ENCODE measurements at regions not wholly inside any gene's neighbourhood (a gene's known extent, or its start where the extent isn't known, plus 50 kb on each side); places are given as distances from the start of the nearest gene placed in this dataset.

DNA sequence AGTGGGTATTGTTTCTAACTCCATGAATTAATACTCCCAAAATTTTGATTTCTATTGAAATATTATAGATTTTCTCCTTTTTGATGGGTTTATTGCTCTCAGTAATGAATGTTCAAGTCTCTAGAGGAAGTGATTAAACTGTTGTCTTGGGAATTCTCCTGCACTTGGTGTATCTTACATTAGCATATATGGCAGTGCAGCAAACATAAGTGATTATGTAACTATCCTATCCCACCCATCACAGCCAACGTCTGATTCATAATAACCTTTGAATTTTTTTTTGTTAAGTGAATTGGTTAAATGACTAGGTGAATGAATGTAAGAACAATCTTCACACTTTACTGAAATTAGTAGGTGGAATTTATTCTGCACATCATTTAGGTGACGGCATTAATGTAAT, 483.7 kb downstream of the TAF11L14 start:
- TF ChIP-seq, protein P1, sequence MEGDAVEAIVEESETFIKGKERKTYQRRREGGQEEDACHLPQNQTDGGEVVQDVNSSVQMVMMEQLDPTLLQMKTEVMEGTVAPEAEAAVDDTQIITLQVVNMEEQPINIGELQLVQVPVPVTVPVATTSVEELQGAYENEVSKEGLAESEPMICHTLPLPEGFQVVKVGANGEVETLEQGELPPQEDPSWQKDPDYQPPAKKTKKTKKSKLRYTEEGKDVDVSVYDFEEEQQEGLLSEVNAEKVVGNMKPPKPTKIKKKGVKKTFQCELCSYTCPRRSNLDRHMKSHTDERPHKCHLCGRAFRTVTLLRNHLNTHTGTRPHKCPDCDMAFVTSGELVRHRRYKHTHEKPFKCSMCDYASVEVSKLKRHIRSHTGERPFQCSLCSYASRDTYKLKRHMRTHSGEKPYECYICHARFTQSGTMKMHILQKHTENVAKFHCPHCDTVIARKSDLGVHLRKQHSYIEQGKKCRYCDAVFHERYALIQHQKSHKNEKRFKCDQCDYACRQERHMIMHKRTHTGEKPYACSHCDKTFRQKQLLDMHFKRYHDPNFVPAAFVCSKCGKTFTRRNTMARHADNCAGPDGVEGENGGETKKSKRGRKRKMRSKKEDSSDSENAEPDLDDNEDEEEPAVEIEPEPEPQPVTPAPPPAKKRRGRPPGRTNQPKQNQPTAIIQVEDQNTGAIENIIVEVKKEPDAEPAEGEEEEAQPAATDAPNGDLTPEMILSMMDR (IDR thresholded peaks at IDR 0.05; ENCODE audit: low read depth, low read length, poor library complexity, severe bottlenecking) = no peak
- no peak for TF ChIP-seq EZH2phosphoT487 (IDR thresholded peaks at IDR 0.05; ENCODE audit: borderline replicate concordance, low read length)
- Histone ChIP-seq H3K79me2 (ENCODE audit: control insufficient read depth, low read length) (no peaks in the 10 kb centered on the region), H3K9me2 (replicated peaks; ENCODE audit: control insufficient read depth, low read length) (no peaks in the 10 kb centered on the region), H3K9me3 (ENCODE audit: control insufficient read depth, insufficient read depth, low read length) (no peaks in the 10 kb centered on the region), H4K20me1 (ENCODE audit: control insufficient read depth, insufficient read depth, low read depth, low read length) (no peaks in the 10 kb centered on the region), H3K27me3 (ENCODE audit: control insufficient read depth, low read length) (no peaks in the 10 kb centered on the region), H3K27ac (ENCODE audit: low read depth, low read length) (no peak overlapping the region), H3K4me1 (ENCODE audit: control insufficient read depth, low read length) (no peaks in the 10 kb centered on the region), H3K4me2 (ENCODE audit: low read length) (no peak overlapping the region), H3K4me3 (ENCODE audit: low read length) (no peak overlapping the region), H3K36me3 (ENCODE audit: control insufficient read depth, low read length) (no peaks in the 10 kb centered on the region), H3F3A (ENCODE audit: control insufficient read depth, insufficient read depth) (no peaks in the 10 kb centered on the region)

DNA sequence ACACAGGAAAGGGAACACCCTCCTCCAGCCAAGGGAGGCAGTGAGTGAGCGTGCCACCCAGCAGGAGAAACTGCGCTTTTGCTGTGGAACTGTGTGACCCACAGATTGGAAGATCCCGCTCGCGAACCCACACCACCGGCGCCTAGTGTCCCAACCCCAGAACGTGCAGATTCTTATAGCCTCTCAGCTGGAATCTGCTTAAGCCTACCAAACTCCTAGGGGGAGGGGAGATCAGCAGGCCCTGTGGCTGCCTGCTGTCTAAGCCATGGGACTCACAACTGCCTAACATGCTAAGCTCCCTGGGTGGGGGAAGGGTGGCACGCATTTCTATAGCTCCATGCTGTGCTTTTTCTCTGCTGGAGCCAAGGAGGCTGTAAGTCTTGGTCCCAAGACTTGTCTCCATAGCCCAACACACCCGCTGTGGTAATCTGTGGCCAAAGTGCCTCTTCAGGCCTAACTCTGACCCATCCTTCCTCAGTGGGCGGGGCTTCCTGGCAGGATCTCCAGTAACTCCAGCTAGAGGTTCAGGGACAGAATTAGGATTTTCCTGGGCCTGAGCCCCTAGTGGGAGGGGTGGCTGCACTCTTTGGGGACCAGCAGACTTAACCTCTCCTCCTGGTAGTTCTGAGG, 485.0 kb downstream of the TAF11L14 start:
- H4K20me1 ChIP-seq (ENCODE audit: control insufficient read depth, insufficient read depth, low read depth, low read length) = no peaks in the 10 kb centered on the region
- H3K27ac ChIP-seq (ENCODE audit: low read depth, low read length) = no peak overlapping the region
- H3K27me3 ChIP-seq (ENCODE audit: control insufficient read depth, low read length) = no peaks in the 10 kb centered on the region
- no peaks in the 10 kb centered on the region for H3K4me1 ChIP-seq (ENCODE audit: control insufficient read depth, low read length)
- TF ChIP-seq, protein P1 (IDR thresholded peaks at IDR 0.05; ENCODE audit: low read depth, low read length, poor library complexity, severe bottlenecking) = no peak
- no peak for TF ChIP-seq EZH2phosphoT487 (IDR thresholded peaks at IDR 0.05; ENCODE audit: borderline replicate concordance, low read length)
- no peak overlapping the region for H3K4me2 ChIP-seq (ENCODE audit: low read length)
- H3K4me3 ChIP-seq (ENCODE audit: low read length) = no peak overlapping the region
- H3K79me2 ChIP-seq (ENCODE audit: control insufficient read depth, low read length) = no peaks in the 10 kb centered on the region
- H3K9me2 ChIP-seq (replicated peaks; ENCODE audit: control insufficient read depth, low read length) = no peaks in the 10 kb centered on the region
- no peaks in the 10 kb centered on the region for H3K36me3 ChIP-seq (ENCODE audit: control insufficient read depth, low read length)
- no peaks in the 10 kb centered on the region for H3F3A ChIP-seq (ENCODE audit: control insufficient read depth, insufficient read depth)
- no peaks in the 10 kb centered on the region for H3K9me3 ChIP-seq (ENCODE audit: control insufficient read depth, insufficient read depth, low read length)

DNA sequence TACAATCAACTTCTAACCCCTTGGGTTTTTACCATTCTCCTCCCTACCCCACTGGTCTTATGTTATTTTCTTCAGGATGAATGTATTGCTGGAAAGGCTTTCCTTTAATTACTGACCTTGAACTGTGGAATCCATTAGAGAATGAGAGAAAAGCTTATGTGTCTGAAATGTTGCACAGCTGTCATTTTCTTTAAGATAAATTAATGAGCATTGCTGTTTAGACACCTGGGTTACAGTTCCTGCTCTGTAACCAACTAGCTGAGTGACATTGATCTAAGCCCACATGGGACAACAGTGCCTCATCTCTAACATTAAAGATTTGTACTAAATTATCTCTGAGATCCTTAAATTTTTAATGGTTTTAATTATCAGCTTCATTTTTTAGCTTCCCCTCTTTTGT, 507.0 kb downstream of the TAF11L14 start:
- Histone ChIP-seq H3K27ac (ENCODE audit: low read depth, low read length) (no peak overlapping the region), H3K27me3 (ENCODE audit: control insufficient read depth, low read length) (no peaks in the 10 kb centered on the region), H3K36me3 (ENCODE audit: control insufficient read depth, low read length) (no peaks in the 10 kb centered on the region), H3K9me2 (replicated peaks; ENCODE audit: control insufficient read depth, low read length) (no peaks in the 10 kb centered on the region), H3K4me2 (ENCODE audit: low read length) (no peak overlapping the region), H3K79me2 (ENCODE audit: control insufficient read depth, low read length) (no peaks in the 10 kb centered on the region), H3K4me3 (ENCODE audit: low read length) (no peak overlapping the region), H3K9me3 (ENCODE audit: control insufficient read depth, insufficient read depth, low read length) (no peaks in the 10 kb centered on the region), H4K20me1 (ENCODE audit: control insufficient read depth, insufficient read depth, low read depth, low read length) (no peaks in the 10 kb centered on the region), H3F3A (ENCODE audit: control insufficient read depth, insufficient read depth) (no peaks in the 10 kb centered on the region), H3K4me1 (ENCODE audit: control insufficient read depth, low read length) (no peaks in the 10 kb centered on the region)
- TF ChIP-seq, protein P1 (IDR thresholded peaks at IDR 0.05; ENCODE audit: low read depth, low read length, poor library complexity, severe bottlenecking) = no peak
- no peak for TF ChIP-seq EZH2phosphoT487 (IDR thresholded peaks at IDR 0.05; ENCODE audit: borderline replicate concordance, low read length)
